GM18508 (cell line): ENCODE measurements at regions not wholly inside any gene's neighbourhood (a gene's known extent, or its start where the extent isn't known, plus 50 kb on each side); places are given as distances from the start of the nearest gene placed in this dataset.
A peak's percentile ranks its signal among the peaks of the same experiment; 100 is the strongest.

Experiments used
- ATAC-seq: cut with Tn5 transposase; IDR thresholded peaks from one replicate; pipeline ENCODE4 v1.9.1; 2021; ENCODE audit warnings: moderate number of reproducible peaks; ENCODE audit not compliant: insufficient read depth, unreplicated experiment

GRCh38 chr11:92380882-92381281 lies 156.3 kb downstream of the FAT3 start:
- no peak for ATAC-seq

GRCh38 chr11:92382311-92382710 lies 157.7 kb downstream of the FAT3 start:
- ATAC-seq = no peak

- ATAC-seq = no peak
Observed at GRCh38 chr11:92383430-92383829, 158.8 kb downstream of the FAT3 start.

- no peak for ATAC-seq
Observed at GRCh38 chr11:92384358-92384757, 159.7 kb downstream of the FAT3 start.

GRCh38 chr11:92384802-92385201 lies 160.2 kb downstream of the FAT3 start:
- no peak for ATAC-seq

- ATAC-seq = no peak
Observed at GRCh38 chr11:92386577-92386976, 162.0 kb downstream of the FAT3 start.

GRCh38 chr11:92387859-92388258 lies 163.2 kb downstream of the FAT3 start:
- no peak for ATAC-seq

- ATAC-seq = no peak
Observed at GRCh38 chr11:92388380-92388779, 163.8 kb downstream of the FAT3 start.

- no peak for ATAC-seq
Observed at GRCh38 chr11:92390783-92391182, 166.2 kb downstream of the FAT3 start.

GRCh38 chr11:92391364-92391763 lies 166.7 kb downstream of the FAT3 start:
- ATAC-seq = no peak

- ATAC-seq = no peak
Observed at GRCh38 chr11:92391808-92392207, 167.2 kb downstream of the FAT3 start.

GRCh38 chr11:92393218-92393617 lies 168.6 kb downstream of the FAT3 start:
- ATAC-seq = no peak

- no peak for ATAC-seq
Observed at GRCh38 chr11:92396133-92396532, 171.5 kb downstream of the FAT3 start.

GRCh38 chr11:92397221-92397755 lies 172.7 kb downstream of the FAT3 start:
- no peak for ATAC-seq

- no peak for ATAC-seq
Observed at GRCh38 chr11:92399705-92400104, 175.1 kb downstream of the FAT3 start.

GRCh38 chr11:92401520-92401919 lies 176.9 kb downstream of the FAT3 start:
- ATAC-seq = no peak

GRCh38 chr11:92406472-92406871 lies 181.9 kb downstream of the FAT3 start:
- ATAC-seq = no peak

GRCh38 chr11:92409355-92409754 lies 184.7 kb downstream of the FAT3 start:
- ATAC-seq = no peak

GRCh38 chr11:92409956-92410355 lies 185.3 kb downstream of the FAT3 start:
- no peak for ATAC-seq

- ATAC-seq = no peak
Observed at GRCh38 chr11:92410526-92410925, 185.9 kb downstream of the FAT3 start.

- ATAC-seq = no peak
Observed at GRCh38 chr11:92411431-92411830, 186.8 kb downstream of the FAT3 start.

GRCh38 chr11:92413757-92414513 lies 189.3 kb downstream of the FAT3 start:
- ATAC-seq = peak; percentile 88
